T-helper 17 cell (primary cell): ENCODE measurements at regions not wholly inside any gene's neighbourhood (a gene's known extent, or its start where the extent isn't known, plus 50 kb on each side); places are given as distances from the start of the nearest gene placed in this dataset.

Experiments
- ATAC-seq: fragments of 150-1000 bp; cut with Tn5 transposase; 2 replicates; pipeline ENCODE4 v1.10.0; 2021; ENCODE audit warnings: mild to moderate bottlenecking, moderate library complexity
- DNase-seq, 3 donors: peaks; one replicate each; pipeline versions ENCODE4 v3.0.0 to v3.0.0-alpha.2; 2020 to 2021
- H3K9me3 ChIP-seq: one replicate; pipeline ENCODE4 v1.7.0; 2013; ENCODE audit warnings: low read length, mild to moderate bottlenecking; ENCODE audit not compliant: control insufficient read depth, poor library complexity, severe bottlenecking
- H3K27ac Mint-ChIP-seq: one replicate; pipeline ENCODE4 v1.8.0; 2022; ENCODE audit warnings: mild to moderate bottlenecking, moderate library complexity, mixed read lengths
- H3K27me3 Mint-ChIP-seq: one replicate; pipeline ENCODE4 v1.8.0; 2022; ENCODE audit warnings: mixed read lengths
- H3K36me3 Mint-ChIP-seq: one replicate; pipeline ENCODE4 v1.8.0; 2022; ENCODE audit warnings: low read depth, mixed read lengths
- H3K4me1 Mint-ChIP-seq: one replicate; pipeline ENCODE4 v1.8.0; 2022; ENCODE audit warnings: mild to moderate bottlenecking, mixed read lengths
- H3K4me3 Mint-ChIP-seq: one replicate; pipeline ENCODE4 v1.8.0; 2022; ENCODE audit warnings: mild to moderate bottlenecking, moderate library complexity, mixed read lengths

DNA sequence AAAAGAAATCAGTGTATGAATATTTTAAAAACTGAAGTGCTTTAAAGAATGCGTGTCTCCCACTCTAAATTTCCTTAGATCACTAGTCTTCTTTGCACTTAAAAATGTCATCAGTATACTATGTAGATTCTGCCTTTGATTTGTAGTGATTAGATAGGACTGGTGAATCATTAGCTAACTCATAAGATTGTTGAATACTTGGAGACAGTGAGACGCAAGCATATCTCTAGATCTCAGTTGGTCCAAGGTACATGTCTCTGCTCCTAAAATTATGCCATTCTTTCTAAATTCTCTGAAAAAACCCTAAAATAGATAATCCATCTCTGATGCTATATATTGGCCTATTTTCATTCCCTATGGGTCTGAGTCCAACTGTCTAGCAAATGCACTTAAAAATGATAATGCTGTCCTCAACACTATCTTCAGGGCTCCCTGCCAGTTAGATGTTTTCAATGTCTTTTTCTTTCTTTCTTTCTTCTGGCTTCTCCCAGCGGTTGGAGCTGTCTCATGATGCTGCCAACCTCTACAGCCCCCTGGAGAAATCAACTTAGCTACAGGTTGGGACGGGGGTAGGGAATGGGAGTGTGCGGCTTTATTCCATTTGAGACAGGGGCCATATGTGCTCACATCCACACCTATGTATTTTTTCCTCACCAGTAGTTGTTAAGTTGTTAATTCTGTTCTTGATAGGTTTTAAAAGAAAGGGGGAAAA lies 301.0 kb downstream of the NDFIP2 start:
- Mint-ChIP-seq H3K27me3 (no peaks in the 10 kb centered on the region), H3K4me1 (no peaks in the 10 kb centered on the region), H3K27ac (no peak overlapping the region), H3K36me3 (no peaks in the 10 kb centered on the region), H3K4me3 (no peak overlapping the region)
- DNase-seq (no peak), ATAC-seq (no peak)
- no peaks in the 10 kb centered on the region for H3K9me3 ChIP-seq

DNA sequence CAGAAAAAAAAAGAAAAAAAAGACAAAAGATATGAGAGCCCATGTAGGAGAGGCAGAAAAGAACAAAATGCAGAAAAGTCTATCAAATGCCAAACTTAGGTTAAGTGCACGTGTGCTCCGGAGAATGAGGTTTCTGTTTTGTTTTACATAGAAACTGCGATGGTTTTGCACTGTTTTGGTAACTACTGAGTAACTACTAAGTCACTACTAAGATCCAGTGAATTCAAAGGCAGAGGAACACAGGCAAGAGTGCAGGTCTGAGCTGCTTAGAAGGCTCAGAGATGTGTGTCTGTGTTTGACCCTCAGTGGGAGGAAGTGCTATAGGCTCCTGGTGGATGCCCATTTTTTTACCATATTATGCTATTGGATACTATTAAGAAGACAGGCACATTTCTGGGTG lies 299.3 kb downstream of the NDFIP2 start:
- H3K4me1 Mint-ChIP-seq: no peaks in the 10 kb centered on the region
- no peaks in the 10 kb centered on the region for H3K36me3 Mint-ChIP-seq
- no peak overlapping the region for H3K27ac Mint-ChIP-seq
- H3K9me3 ChIP-seq: no peaks in the 10 kb centered on the region
- no peaks in the 10 kb centered on the region for H3K27me3 Mint-ChIP-seq
- H3K4me3 Mint-ChIP-seq: no peak overlapping the region
- DNase-seq (no peak), ATAC-seq (no peak)

DNA sequence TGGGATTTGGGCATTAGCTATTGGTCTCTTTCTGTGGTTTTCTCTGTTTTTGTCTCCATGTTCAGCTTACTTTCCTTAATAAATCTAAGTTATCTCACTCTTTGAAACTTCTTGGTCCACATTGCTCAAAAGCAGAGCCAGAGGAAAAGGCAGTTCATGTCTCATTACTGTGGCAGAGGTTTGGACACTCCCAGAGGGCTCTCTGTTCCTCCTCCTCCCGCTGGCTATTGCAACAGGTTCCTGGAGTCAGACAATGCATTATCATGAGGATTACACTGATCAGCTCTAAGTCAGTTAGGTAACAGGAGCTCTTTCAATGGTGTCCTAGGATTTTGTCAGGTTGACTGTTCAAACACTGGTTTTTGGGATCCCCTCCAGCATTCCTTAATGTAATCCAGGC lies 298.8 kb downstream of the NDFIP2 start:
- H3K36me3 Mint-ChIP-seq: no peaks in the 10 kb centered on the region
- DNase-seq (no peak), ATAC-seq (no peak)
- no peaks in the 10 kb centered on the region for H3K4me1 Mint-ChIP-seq
- H3K4me3 Mint-ChIP-seq: no peak overlapping the region
- no peaks in the 10 kb centered on the region for H3K9me3 ChIP-seq
- H3K27me3 Mint-ChIP-seq: no peaks in the 10 kb centered on the region
- no peak overlapping the region for H3K27ac Mint-ChIP-seq

DNA sequence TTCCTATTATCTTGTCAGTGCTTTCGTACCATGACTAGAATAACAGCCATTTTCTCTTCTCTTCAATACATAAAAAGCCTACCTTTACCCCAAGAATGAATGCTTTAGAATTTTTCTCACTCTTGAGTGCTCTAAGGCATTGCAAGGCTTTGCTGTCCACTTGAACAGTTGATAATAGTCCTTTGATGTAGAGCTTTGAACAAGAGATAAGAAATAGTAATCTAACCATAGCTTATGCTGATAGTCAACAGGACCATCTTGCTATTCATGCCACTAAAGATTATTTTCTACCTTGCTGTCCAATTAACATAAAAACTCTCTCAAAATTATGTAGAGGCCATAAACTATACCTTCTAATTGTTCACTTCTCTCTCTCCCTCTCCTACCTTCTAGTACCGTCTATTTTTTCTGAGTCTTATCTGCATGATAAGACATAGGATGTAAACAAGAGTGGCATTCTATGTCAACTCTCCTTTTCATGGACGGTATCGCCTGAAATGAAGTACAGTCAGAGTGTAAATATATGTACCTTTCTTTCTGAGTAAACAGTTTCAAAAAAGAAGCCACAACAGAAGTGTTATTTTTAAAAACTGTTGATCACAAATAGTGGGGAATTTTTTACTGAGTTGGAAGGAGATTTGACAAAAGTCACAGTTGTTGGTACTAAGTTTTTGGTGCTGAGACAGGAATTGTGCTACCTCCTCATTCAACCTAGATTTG lies 297.9 kb downstream of the NDFIP2 start:
- Mint-ChIP-seq H3K36me3 (no peaks in the 10 kb centered on the region), H3K27ac (no peak overlapping the region), H3K4me1 (no peaks in the 10 kb centered on the region), H3K4me3 (no peak overlapping the region), H3K27me3 (no peaks in the 10 kb centered on the region)
- no peak for DNase-seq
- no peak for ATAC-seq
- H3K9me3 ChIP-seq: no peaks in the 10 kb centered on the region

DNA sequence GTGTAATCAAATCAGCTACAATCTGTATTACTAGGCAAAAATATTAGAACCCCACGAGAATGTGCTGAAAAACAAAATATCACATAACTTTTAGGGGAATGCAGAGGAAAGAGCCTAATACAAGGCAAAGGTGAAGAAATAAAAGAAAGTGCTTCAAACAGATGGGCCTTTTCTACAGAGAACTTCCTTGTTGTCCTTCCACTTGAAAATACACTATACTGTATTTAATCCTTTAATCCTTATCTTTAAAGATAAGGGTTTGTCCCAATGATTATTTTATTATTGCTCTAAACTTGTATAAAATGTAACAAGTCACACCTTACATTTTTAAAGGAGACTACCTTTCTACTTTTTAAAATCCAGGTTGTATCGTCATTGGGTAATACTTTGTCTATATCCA lies 296.5 kb downstream of the NDFIP2 start:
- H3K27me3 Mint-ChIP-seq: no peaks in the 10 kb centered on the region
- no peak overlapping the region for H3K27ac Mint-ChIP-seq
- DNase-seq (no peak), ATAC-seq (no peak)
- H3K4me3 Mint-ChIP-seq: no peak overlapping the region
- H3K4me1 Mint-ChIP-seq: no peaks in the 10 kb centered on the region
- no peaks in the 10 kb centered on the region for H3K9me3 ChIP-seq
- H3K36me3 Mint-ChIP-seq: no peaks in the 10 kb centered on the region

- ATAC-seq (no peak), DNase-seq (no peak)
- Mint-ChIP-seq H3K4me3 (no peak overlapping the region), H3K36me3 (no peaks in the 10 kb centered on the region), H3K27me3 (no peaks in the 10 kb centered on the region), H3K4me1 (no peaks in the 10 kb centered on the region), H3K27ac (no peak overlapping the region)
- no peaks in the 10 kb centered on the region for H3K9me3 ChIP-seq
Observed at GRCh38 chr13:79776531-79777295, 295.8 kb downstream of the NDFIP2 start.

DNA sequence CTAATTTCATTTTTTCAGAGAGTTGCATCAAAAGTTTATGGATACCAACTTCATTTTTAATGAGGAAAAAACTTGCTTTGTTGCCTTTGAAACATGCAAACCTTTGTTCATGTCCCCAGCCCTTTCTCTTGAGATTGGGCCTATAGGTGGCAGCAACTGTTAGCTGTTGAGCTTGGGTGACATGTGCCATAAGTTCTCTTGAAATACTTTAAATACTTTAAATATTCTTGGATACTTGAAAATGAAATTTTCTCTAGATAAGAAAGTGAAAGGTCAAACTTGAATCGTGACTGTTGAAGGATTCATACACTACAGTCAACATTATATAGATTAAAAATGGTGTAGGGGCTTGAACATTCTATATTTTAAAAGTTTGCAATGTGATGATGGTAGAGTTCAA lies 294.9 kb downstream of the NDFIP2 start:
- DNase-seq: no peak
- H3K9me3 ChIP-seq: no peaks in the 10 kb centered on the region
- no peak for ATAC-seq
- no peak overlapping the region for H3K4me3 Mint-ChIP-seq
- no peaks in the 10 kb centered on the region for H3K36me3 Mint-ChIP-seq
- H3K27ac Mint-ChIP-seq: no peak overlapping the region
- no peaks in the 10 kb centered on the region for H3K27me3 Mint-ChIP-seq
- no peaks in the 10 kb centered on the region for H3K4me1 Mint-ChIP-seq

DNA sequence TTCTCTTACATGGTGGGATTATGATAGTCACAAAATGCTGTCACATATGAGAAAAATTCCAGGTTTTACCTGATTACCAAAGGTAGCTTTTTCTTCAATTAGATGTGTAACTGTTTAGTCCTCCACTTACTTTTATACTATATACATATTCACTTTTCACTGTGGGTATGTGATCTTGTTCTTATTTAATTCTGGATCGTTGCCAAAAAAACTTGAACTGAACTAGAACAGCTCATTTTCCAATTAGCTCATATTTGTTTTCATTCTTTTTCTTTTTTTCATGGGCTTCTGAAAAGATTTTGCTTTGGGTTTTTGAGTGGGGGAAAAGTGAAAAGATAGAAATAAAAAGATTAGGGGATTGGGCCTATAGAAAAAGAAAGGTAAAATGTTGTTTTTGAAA lies 291.9 kb downstream of the NDFIP2 start:
- no peak overlapping the region for H3K27ac Mint-ChIP-seq
- DNase-seq: no peak
- H3K4me1 Mint-ChIP-seq: no peaks in the 10 kb centered on the region
- H3K27me3 Mint-ChIP-seq: no peaks in the 10 kb centered on the region
- H3K36me3 Mint-ChIP-seq: no peaks in the 10 kb centered on the region
- H3K4me3 Mint-ChIP-seq: no peak overlapping the region
- ATAC-seq: no peak
- H3K9me3 ChIP-seq: no peaks in the 10 kb centered on the region

DNA sequence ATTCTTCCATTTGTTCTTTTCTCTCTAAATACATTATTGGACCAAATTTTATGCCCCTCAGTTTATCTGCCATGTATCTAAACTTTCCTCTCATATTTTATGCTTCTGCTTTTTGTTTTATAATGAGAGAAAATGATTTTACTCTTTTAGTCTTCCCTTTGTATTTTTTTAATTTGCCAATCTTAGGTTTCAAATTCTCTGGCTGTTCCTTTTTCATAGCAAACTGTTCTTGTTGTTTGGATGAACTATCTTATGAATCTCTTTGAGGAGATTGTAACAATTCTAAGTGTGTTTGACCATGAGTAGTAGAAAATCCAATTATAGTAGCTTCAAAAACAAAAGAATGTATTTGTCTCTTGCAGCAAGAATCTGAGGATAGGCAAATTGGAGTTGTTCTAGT lies 290.5 kb downstream of the NDFIP2 start:
- ATAC-seq (no peak), DNase-seq (no peak)
- H3K9me3 ChIP-seq: no peaks in the 10 kb centered on the region
- H3K4me3 Mint-ChIP-seq: no peak overlapping the region
- no peak overlapping the region for H3K27ac Mint-ChIP-seq
- no peaks in the 10 kb centered on the region for H3K27me3 Mint-ChIP-seq
- H3K4me1 Mint-ChIP-seq: no peaks in the 10 kb centered on the region
- no peaks in the 10 kb centered on the region for H3K36me3 Mint-ChIP-seq

- Mint-ChIP-seq H3K4me3 (no peak overlapping the region), H3K36me3 (no peaks in the 10 kb centered on the region), H3K27me3 (no peaks in the 10 kb centered on the region), H3K27ac (no peak overlapping the region), H3K4me1 (no peaks in the 10 kb centered on the region)
- H3K9me3 ChIP-seq: no peaks in the 10 kb centered on the region
- DNase-seq (no peak), ATAC-seq (no peak)
Observed at GRCh38 chr13:79770056-79770455, 289.1 kb downstream of the NDFIP2 start.

DNA sequence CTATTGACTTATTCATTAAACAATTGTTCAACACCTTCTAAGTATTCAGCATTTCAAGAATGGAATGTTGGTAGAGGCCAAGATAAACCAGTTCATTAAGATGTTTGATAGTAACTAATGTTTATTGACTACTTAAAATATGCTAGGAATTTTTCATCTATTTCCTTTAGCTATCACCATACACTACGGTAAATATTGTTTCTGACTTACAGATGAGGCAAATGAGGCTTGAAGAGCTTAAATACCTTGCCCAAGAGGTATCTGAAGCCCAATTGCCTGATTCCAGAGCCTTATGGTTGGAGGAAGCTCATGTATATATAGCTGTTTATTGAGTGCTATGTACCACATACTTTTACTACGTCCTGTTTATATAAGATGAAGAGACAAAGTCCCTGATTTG lies 286.2 kb downstream of the NDFIP2 start:
- Mint-ChIP-seq H3K36me3 (no peaks in the 10 kb centered on the region), H3K27ac (no peak overlapping the region), H3K4me3 (no peak overlapping the region), H3K27me3 (no peaks in the 10 kb centered on the region), H3K4me1 (no peaks in the 10 kb centered on the region)
- ATAC-seq (no peak), DNase-seq (no peak)
- no peaks in the 10 kb centered on the region for H3K9me3 ChIP-seq

DNA sequence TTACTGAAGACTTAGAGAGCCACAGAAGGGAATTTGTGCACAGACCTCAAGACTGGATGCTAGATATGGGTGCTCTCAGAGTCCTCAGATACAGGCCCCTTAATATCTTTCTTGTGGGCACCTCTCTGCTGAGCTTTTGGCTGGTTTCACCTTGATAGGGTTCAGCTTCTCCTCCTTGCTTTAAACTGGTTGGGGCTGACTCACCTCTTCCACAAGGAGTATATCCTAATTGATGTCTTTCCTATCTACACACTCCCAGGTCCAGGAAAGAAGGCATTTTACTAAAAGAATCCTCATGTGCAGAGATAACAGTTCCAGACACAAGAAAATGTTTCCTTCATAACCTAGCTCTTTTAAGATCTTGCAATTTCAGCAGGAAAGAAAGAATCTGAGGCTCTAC lies 284.4 kb downstream of the NDFIP2 start:
- no peak overlapping the region for H3K4me3 Mint-ChIP-seq
- H3K36me3 Mint-ChIP-seq: no peaks in the 10 kb centered on the region
- ATAC-seq: no peak
- H3K4me1 Mint-ChIP-seq: no peaks in the 10 kb centered on the region
- no peaks in the 10 kb centered on the region for H3K9me3 ChIP-seq
- DNase-seq: no peak
- H3K27me3 Mint-ChIP-seq: no peaks in the 10 kb centered on the region
- no peak overlapping the region for H3K27ac Mint-ChIP-seq

- Mint-ChIP-seq H3K4me1 (no peaks in the 10 kb centered on the region), H3K27ac (no peak overlapping the region), H3K4me3 (no peak overlapping the region), H3K36me3 (no peaks in the 10 kb centered on the region), H3K27me3 (no peaks in the 10 kb centered on the region)
- H3K9me3 ChIP-seq: no peaks in the 10 kb centered on the region
- DNase-seq (no peak), ATAC-seq (no peak)
Observed at GRCh38 chr13:79749984-79750551, 269.1 kb downstream of the NDFIP2 start.
